ENCODE measurements at regions not wholly inside any gene's neighbourhood (a gene's known extent, or its start where the extent isn't known, plus 50 kb on each side); places are given as distances from the start of the nearest gene placed in this dataset.

- H3K4me1 ChIP-seq, result no peaks in the 10 kb centered on the region
- H3K27me3 ChIP-seq, result no peaks in the 10 kb centered on the region
- intact Hi-C loops (cut with DNase I), result no loop called here
- DNase-seq (ENCODE audit: low spot score in 2 of 2), result no peak
- no peak overlapping the region for H3K4me3 ChIP-seq
- H3K27ac ChIP-seq, result no peak overlapping the region
- peaks cover 0 to 3% of the 10 kb centered on the region in 2 donors for H3K9me3 ChIP-seq
- no peak for TF ChIP-seq CTCF (IDR thresholded peaks at IDR 0.05)
- H3K36me3 ChIP-seq, result no peaks in the 10 kb centered on the region
Observed at GRCh38 chr9:7284517-7284916, 515.1 kb downstream of the DMAC1 start.

- Histone ChIP-seq H3K4me3 (no peak overlapping the region), H3K27me3 (no peaks in the 10 kb centered on the region), H3K27ac (no peak overlapping the region), H3K36me3 (no peaks in the 10 kb centered on the region), H3K4me1 (no peaks in the 10 kb centered on the region), H3K9me3 (peaks cover 0 to 3% of the 10 kb centered on the region in 2 donors)
- intact Hi-C loops (cut with DNase I), result no loop called here
- DNase-seq (ENCODE audit: low spot score in 2 of 2), result no peak
- TF ChIP-seq CTCF (IDR thresholded peaks at IDR 0.05), result no peak
Observed at GRCh38 chr9:7284117-7284516, 515.5 kb downstream of the DMAC1 start.

GRCh38 chr9:7273575-7273974 lies 515.8 kb downstream of the KDM4C start:
- H3K36me3 ChIP-seq, result no peaks in the 10 kb centered on the region
- no peak for DNase-seq (ENCODE audit: low spot score in 2 of 2)
- H3K4me1 ChIP-seq, result no peaks in the 10 kb centered on the region
- no peaks in the 10 kb centered on the region for H3K9me3 ChIP-seq
- H3K27me3 ChIP-seq, result no peaks in the 10 kb centered on the region
- intact Hi-C loops (cut with DNase I), result no loop called here
- TF ChIP-seq CTCF (IDR thresholded peaks at IDR 0.05), result peak in 1 of 3 experiments; percentile 40
- H3K4me3 ChIP-seq, result no peak overlapping the region
- no peak overlapping the region for H3K27ac ChIP-seq

- no peaks in the 10 kb centered on the region for H3K4me1 ChIP-seq
- H3K27ac ChIP-seq, result no peak overlapping the region
- no peak for TF ChIP-seq CTCF (IDR thresholded peaks at IDR 0.05)
- no peaks in the 10 kb centered on the region for H3K36me3 ChIP-seq
- no peak for DNase-seq (ENCODE audit: low spot score in 2 of 2)
- no peaks in the 10 kb centered on the region for H3K27me3 ChIP-seq
- H3K4me3 ChIP-seq, result no peak overlapping the region
- no peaks in the 10 kb centered on the region for H3K9me3 ChIP-seq
- intact Hi-C loops (cut with DNase I), result no loop called here
Observed at GRCh38 chr9:7266911-7267595, 509.3 kb downstream of the KDM4C start.

GRCh38 chr9:7265181-7265580 lies 507.4 kb downstream of the KDM4C start:
- intact Hi-C loops (cut with DNase I), result no loop called here
- no peaks in the 10 kb centered on the region for H3K9me3 ChIP-seq
- H3K27me3 ChIP-seq, result no peaks in the 10 kb centered on the region
- H3K27ac ChIP-seq, result no peak overlapping the region
- DNase-seq (ENCODE audit: low spot score in 2 of 2), result no peak
- no peaks in the 10 kb centered on the region for H3K36me3 ChIP-seq
- no peaks in the 10 kb centered on the region for H3K4me1 ChIP-seq
- no peak overlapping the region for H3K4me3 ChIP-seq
- TF ChIP-seq CTCF (IDR thresholded peaks at IDR 0.05), result no peak
